Endothelial cell of umbilical vein (primary cell): ENCODE measurements at regions not wholly inside any gene's neighbourhood (a gene's known extent, or its start where the extent isn't known, plus 50 kb on each side); places are given as distances from the start of the nearest gene placed in this dataset.

Source experiments
- CTCF ChIP-seq, 2 donors: IDR thresholded peaks; 1 replicate in 1 of 2; 2 replicates in 1 of 2; pipeline ENCODE4 v1.5.1; 2011; ENCODE audit warnings: low read length in 2 of 2, mild to moderate bottlenecking in 2 of 2, moderate library complexity in 2 of 2, control low read depth in 1 of 2, inconsistent platforms in 1 of 2, low read depth in 1 of 2; ENCODE audit not compliant: insufficient read depth in 1 of 2; ENCODE audit errors: extremely low read depth in 1 of 2
- EZH2 ChIP-seq: IDR thresholded peaks from 2 replicates; pipeline ENCODE4 v1.6.1; 2012; ENCODE audit warnings: borderline replicate concordance, low read depth, mild to moderate bottlenecking, moderate library complexity, low read length, inconsistent platforms; ENCODE audit not compliant: severe bottlenecking
- MAX ChIP-seq: IDR thresholded peaks from 2 replicates; pipeline ENCODE4 v1.6.1; 2011; ENCODE audit not compliant: insufficient read depth, insufficient read length

GRCh38 chrX:13923289-13923688 is 106.4 kb upstream of the GPM6B start:
- no peak for TF ChIP-seq EZH2
- no peak for TF ChIP-seq CTCF (IDR thresholded peaks at IDR 0.05; ENCODE audit: extremely low read depth in 1 of 2, insufficient read depth in 1 of 2, low read depth in 1 of 2, low read length in 2 of 2)
- TF ChIP-seq MAX, result no peak
